HG02884 (cell line): ENCODE measurements at regions not wholly inside any gene's neighbourhood (a gene's known extent, or its start where the extent isn't known, plus 50 kb on each side); places are given as distances from the start of the nearest gene placed in this dataset.

ENCODE experiments used
- ATAC-seq: cut with Tn5 transposase; IDR thresholded peaks from one replicate; pipeline ENCODE4 v1.9.1; 2021; ENCODE audit warnings: mild to moderate bottlenecking, moderate library complexity; ENCODE audit not compliant: unreplicated experiment

DNA sequence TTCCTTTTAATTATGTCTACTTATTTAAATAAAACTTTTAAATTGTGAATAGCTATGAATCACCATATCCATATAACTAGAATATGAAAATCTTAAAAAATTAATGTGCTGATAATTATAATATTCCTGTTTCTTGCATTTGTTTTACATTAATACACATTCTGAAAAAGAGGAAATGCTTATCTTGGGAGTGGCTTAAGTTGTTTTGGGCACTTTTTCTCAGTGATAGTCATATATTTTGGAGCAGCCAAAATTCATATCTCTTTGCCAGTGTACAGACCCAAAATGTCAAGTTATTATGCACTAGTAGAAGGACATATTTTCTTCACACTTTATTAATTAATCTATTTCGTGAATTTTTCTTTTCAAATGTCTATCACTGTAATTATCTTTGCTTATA is 838.5 kb downstream of the USP25 start:
- no peak for ATAC-seq

GRCh38 chr21:16568661-16569060 is 838.9 kb downstream of the USP25 start:
- ATAC-seq: no peak

GRCh38 chr21:16569679-16570078 is 839.9 kb downstream of the USP25 start:
- ATAC-seq: no peak

- ATAC-seq: no peak
Measured at GRCh38 chr21:16570171-16570570, 840.4 kb downstream of the USP25 start.

DNA sequence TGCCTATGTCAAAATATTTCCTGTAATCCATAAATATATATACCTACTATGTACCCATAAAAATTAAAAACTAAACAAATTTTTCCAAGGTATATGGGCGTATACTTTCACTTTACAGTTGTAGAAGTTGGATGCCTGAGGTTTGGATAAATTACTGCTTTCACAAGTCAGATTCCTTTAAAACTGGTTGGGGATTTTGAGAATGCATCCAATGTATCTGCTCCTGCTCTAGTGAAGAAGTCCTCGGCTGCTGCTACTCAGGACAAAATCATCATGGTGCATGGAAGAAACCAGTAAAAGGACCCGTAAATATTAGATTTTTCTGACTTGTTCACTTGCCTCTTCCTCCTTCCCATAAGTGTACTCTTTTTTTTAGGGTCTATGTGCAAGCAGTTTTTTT is 841.1 kb downstream of the USP25 start:
- ATAC-seq: no peak

- no peak for ATAC-seq
Measured at GRCh38 chr21:16571594-16571993, 841.8 kb downstream of the USP25 start.

GRCh38 chr21:16572032-16572431 is 842.2 kb downstream of the USP25 start:
- no peak for ATAC-seq

DNA sequence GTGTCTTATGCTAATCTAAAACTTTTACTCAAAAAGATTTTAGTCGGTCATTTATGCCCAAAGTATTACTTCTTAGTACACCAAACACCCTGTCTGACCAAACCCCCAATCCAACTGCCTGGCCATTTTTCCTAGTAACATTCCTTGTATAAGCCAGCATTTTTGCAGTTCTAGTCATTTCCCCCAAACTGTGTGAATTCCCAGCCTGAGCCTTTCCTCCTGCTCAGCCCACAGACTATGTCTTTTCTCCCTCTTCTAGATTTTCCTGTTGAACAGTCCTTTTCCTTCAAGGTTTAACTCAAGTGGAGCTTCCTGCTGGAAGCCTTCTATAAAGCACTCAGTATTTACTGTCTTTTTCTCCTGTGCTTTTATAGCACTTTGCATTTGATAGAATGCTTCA is 843.8 kb downstream of the USP25 start:
- ATAC-seq: no peak

DNA sequence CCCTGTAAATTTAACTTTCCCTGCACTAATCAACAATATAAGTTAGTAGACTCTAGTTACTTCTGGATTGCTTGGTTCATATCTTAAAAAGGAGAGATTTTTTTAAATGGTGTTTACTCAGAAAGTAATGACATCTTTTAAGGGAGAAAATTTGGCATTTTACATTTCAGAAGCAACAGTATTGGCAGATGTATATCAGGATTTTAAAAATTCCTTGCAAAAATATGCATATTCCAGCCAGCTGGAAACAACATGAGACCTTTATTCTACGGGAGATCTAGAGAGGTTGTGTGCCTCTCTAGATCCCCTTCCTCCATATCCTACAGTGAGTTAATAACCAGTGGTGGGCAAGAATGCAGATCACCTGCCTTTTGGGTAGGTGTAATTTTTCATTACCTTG is 848.2 kb downstream of the USP25 start:
- ATAC-seq: no peak

DNA sequence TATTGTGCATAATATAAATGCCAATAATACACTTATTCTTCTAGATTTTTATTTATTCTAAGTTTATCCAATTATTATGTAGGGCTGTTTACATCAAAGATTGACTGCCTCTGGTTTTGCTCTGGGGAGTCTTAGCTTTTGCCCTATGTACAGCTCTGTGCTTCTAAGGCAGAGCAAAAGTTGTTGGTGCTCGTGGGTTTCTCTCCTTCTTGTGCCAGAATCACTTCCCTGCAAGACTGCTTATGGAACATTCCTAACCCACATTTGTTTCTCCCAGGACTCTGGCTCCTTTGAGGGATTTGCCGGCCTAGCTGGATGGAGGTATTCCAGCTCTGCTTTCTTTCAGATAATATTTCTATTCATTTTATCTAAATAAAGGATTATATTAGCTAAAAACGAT is 849.1 kb downstream of the USP25 start:
- no peak for ATAC-seq

DNA sequence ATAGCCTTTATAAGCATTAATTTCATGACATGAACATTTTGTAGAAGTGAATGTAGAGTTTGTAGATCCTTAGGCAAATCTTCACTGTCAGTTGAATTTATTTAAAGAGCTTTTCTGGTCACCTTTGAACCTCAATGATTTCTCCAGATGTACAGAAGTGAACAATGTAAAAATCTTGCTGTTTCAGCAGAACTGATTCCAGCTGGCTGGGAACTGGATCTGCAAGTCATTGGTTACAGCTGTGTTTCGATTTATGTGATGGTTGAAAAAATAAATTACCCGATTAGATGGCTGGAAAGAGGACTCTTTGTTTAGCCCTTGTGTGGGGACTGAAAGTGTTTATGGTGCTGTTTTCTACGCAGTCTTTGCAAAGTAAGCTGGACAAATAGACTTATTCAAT is 849.8 kb downstream of the USP25 start:
- ATAC-seq: no peak

- ATAC-seq: no peak
Measured at GRCh38 chr21:16580661-16581060, 850.9 kb downstream of the USP25 start.

DNA sequence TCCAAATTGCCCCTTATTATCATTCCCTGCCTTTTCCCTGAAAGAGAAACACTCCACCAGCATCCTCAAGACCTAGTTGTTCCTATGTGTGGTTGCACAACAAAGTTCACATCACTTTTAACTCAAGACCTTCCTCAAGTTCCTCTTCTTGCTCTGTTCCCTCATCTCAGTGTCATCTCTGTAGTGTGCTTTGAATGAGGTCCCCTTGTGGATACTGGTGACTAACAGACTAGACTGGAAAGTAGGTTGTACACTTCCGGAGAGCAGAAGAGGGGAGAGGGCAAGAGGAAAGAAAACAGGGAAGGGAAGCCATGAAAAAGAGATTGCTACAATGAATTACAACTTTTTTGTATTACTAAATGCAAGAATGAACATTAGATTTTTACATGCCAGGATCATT is 853.8 kb downstream of the USP25 start:
- ATAC-seq: no peak

- no peak for ATAC-seq
Measured at GRCh38 chr21:16584756-16585155, 855.0 kb downstream of the USP25 start.

GRCh38 chr21:16585896-16586295 is 856.1 kb downstream of the USP25 start:
- ATAC-seq: no peak

DNA sequence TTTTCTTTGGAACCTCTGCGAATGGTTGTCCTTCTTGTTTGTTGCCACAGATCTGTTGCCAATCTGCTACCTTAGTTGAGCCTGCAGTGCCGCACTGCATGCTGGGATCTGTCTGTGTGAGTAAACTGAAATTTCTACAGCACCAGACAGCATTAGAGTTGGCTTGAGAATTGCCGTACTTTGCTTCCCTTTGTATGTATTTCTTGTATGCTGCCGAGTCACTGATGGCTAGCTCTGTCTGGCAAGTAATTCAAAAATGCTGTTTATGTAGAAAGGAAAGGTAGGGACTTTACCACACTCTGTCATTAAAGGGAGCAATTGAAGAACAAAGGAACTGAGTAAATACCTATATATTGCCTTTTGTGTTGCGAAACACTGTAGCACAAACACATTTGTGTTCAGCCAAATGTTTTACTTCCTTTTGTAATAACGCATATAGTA is 857.4 kb downstream of the USP25 start:
- ATAC-seq: no peak

GRCh38 chr21:16587681-16588375 is 858.0 kb downstream of the USP25 start:
- ATAC-seq: no peak

DNA sequence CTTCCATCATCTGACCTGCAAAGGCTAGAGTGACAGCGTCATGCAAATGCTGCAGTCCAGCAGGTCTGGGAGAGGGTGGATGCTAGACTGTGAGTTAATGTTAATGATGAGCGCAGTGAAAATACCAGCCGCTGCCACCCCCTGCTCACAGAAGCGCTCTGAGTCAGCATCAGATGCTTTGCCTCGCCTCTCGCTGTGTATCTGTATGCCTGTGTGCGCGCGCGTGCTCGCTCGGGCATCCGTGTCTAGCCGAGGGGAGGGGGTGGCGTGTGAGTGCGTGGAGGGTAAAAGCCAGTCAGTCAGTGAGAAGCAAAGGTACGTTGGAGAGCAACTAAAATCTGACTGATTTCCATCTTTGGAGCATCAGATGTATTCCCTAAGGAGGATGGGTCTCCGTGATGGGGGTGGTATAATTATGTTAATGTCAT is 858.7 kb downstream of the USP25 start:
- no peak for ATAC-seq

DNA sequence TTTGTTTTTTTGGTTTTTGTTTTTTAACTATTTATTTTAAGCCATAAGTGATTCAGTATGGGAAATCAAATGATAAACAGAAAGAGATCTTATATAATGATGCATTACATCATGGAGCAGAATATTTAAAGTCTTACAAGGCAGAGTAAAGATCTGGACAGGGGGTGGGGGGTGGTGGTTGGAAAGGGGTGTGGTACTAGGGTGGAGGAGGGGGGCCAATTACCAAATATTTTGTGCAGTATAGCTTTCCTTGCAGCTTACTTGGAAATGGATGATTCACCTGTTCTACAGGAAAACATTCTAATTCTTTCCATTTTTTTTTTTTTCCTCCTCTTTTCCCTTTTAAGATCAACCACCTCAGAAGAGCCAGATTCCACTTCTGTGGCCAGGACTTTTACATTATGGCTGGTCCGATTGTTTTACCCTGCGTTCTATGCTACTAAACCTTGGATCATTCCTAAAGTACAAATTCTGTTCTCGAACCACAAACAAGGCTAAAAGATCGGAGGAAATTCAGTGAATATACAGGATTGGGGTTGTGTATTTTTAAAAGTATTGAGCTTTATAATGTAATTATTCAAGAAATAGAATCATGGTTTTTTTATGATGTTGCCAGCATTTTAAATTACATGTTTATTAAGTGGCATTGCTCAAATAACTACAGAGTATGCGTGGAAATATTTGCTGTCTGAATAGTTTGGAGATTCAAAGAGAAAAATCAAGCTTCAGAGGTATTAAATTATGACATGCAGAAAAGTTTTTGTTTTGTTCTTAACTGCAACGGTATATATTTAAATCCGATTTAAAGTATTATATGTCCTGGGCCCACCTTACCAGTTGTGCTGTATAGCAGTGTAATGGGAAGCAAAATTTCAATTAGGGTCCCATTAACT is 859.5 kb downstream of the USP25 start:
- ATAC-seq: no peak

DNA sequence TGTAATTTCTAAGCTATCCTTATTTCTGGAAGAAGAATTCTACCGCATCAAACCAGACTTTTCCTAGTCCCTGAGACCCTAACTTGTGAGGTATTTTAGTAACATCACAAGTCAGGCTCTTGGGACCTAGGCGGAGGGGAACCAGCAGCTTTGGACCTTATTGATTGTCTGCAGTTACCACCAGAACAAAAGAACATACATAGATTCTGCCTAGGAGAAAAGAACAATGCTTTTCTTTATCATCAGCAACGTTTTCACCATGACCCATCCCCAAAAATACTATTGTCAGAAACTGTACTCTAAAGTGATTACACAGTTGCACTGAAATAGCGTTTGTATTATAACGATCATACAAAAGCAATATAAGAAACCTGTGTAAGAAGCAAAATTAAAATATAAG is 860.4 kb downstream of the USP25 start:
- ATAC-seq: no peak

DNA sequence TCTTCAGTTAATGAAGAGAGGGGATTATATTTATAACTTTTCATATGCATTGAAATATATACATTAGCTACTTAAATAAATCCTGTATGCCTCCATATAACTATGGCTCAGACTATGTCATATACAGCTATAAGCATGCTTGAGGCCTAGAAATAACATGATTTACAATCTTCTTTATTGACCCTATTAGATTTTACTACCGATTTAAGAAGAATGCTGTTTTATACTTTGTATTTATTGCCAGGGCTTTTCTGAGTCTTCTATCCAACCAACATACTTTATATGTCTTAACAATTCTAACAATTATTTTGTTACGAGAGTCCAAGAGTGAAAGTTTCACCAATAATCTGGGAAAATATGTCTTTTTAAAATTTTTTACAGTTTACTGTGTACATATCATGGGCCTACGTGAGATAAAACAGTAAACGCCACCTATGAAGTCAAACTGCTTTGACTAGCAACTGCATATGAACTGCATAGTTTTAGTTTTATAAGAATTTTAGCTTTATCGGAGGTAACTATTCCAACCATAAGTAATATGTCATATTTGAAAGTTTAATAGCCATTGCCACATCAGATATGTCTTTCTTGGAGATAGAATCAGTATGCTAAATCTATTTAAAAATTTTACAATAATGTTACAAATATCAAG is 861.0 kb downstream of the USP25 start:
- ATAC-seq: no peak

DNA sequence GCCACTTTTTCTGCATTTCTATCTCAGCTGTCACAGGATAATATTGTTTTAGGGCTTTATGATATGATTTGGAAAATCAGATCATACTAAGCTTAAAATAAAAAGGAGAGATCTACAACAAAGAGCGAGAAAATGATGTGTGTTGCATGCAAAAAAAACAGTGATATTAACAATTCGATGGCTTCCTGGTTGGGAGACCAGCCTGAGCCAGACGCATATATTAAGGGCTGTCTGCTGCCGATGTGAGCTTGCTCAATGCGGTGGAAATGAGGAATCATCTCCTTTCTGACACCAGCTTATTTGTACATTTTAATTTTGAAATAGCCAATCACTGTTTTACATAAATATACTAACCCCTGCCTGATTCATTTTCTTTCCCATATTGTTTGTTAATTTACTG is 862.6 kb downstream of the USP25 start:
- ATAC-seq: no peak
